ENCODE measurements at regions not wholly inside any gene's neighbourhood (a gene's known extent, or its start where the extent isn't known, plus 50 kb on each side); places are given as distances from the start of the nearest gene placed in this dataset.

- DNase-seq (ENCODE audit: extremely low read depth in 1 of 4, low spot score in 3 of 4) (no peak), ATAC-seq (no peak), FAIRE-seq (no peak)
- Histone ChIP-seq H3K9me3 (replicated peaks; ENCODE audit: control insufficient read depth, insufficient read depth, low read depth, low read length) (no peaks in the 10 kb centered on the region), H3K79me2 (ENCODE audit: control insufficient read depth, insufficient read depth, low read length) (no peaks in the 10 kb centered on the region), H3K36me3 (ENCODE audit: control insufficient read depth, insufficient read depth, low read length) (no peaks in the 10 kb centered on the region), H3K4me3 (no peak overlapping the region), H4K20me1 (replicated peaks; ENCODE audit: control insufficient read depth, insufficient read depth, low read length) (no peaks in the 10 kb centered on the region), H3K4me1 (replicated peaks in 1 of 2; ENCODE audit: control insufficient read depth in 2 of 2, insufficient read depth in 2 of 2, low read length in 2 of 2) (no peaks in the 10 kb centered on the region), H3K9me1 (ENCODE audit: control insufficient read depth, insufficient read depth, low read length) (no peaks in the 10 kb centered on the region), H3K4me2 (ENCODE audit: insufficient read depth, low read length) (no peak overlapping the region), H2AFZ (ENCODE audit: low read depth, low read length) (no peak overlapping the region), H3K9ac (ENCODE audit: insufficient read depth in 1 of 2, low read depth in 2 of 2, low read length in 2 of 2) (no peak overlapping the region), H3K27ac (ENCODE audit: extremely low read depth, low read depth, low read length) (no peak overlapping the region), H3K27me3 (ENCODE audit: control insufficient read depth in 2 of 2, insufficient read depth in 2 of 2, low read length in 2 of 2) (no peaks in the 10 kb centered on the region)
- POLR2A ChIA-PET = interaction anchor here (1.3 kb wide), 1 partner anchor 12 kb away, joined by 3 read pairs; no protein-coding TSS in a partner anchor
- 10% methylated on average over 3 of the region's 3 CpGs for WGBS (ENCODE audit: insufficient coverage, low coverage, missing lambda C conversion rate)
- CTCF ChIA-PET (ENCODE audit: low intra/inter-chr PET ratio) = no interaction called here
- BruUV-seq (replicated peaks) = no TSS peak
- TF ChIP-seq KLF6 (CRISPR knock-in tag; IDR thresholded peaks at IDR 0.05; ENCODE audit: borderline replicate concordance) (no peak), ZNF445 (CRISPR knock-in tag; IDR thresholded peaks at IDR 0.05; ENCODE audit: low read depth) (no peak), PHB (CRISPR knock-in tag; IDR thresholded peaks at IDR 0.05) (no peak), SMAD1 (IDR thresholded peaks at IDR 0.05; ENCODE audit: low read depth, low read length, partially characterized antibody) (no peak), SRSF1 (IDR thresholded peaks at IDR 0.05; ENCODE audit: low read depth, low read length) (no peak), KLF13 (tag; IDR thresholded peaks at IDR 0.05; ENCODE audit: borderline replicate concordance, low read depth) (no peak), ZBTB49 (CRISPR knock-in tag; IDR thresholded peaks at IDR 0.05; ENCODE audit: borderline replicate concordance) (no peak)
- in situ Hi-C loops (cut with MboI) (no loop called here), intact Hi-C loops (cut with micrococcal nuclease) (no loop called here)
Observed at GRCh38 chr6:140078561-140079125, 704.2 kb upstream of the CITED2 start.

All from K562 (cell line).